Kidney (tissue), 13 donors: ENCODE measurements at regions not wholly inside any gene's neighbourhood (a gene's known extent, or its start where the extent isn't known, plus 50 kb on each side); places are given as distances from the start of the nearest gene placed in this dataset.

ENCODE experiments used
- DNase-seq, 5 donors: peaks; one replicate each; pipeline ENCODE4 v3.0.0-alpha.2; 2013 to 2020
- FAIRE-seq: peaks from 2 replicates; lab custom pipeline; 2012; peaks lifted over from hg19 to GRCh38; lab: Jason Lieb, UNC
- H3K27ac ChIP-seq, 2 donors: one replicate each; pipeline ENCODE4 v1.7.0; 2013; ENCODE audit warnings: low read depth in 2 of 2, low read length in 2 of 2, inconsistent platforms in 1 of 2
- H3K27me3 ChIP-seq: one replicate; pipeline ENCODE4 v1.7.1; 2013; ENCODE audit warnings: low read length, inconsistent platforms; ENCODE audit not compliant: control insufficient read depth, insufficient read depth
- H3K36me3 ChIP-seq, 3 donors: one replicate each; pipeline versions ENCODE4 v1.7.0 to v1.7.1; 2013; ENCODE audit warnings: low read length in 3 of 3, control low read depth in 1 of 3, inconsistent platforms in 1 of 3; ENCODE audit not compliant: insufficient read depth in 3 of 3, control insufficient read depth in 2 of 3
- H3K4me1 ChIP-seq, 3 donors: one replicate each; pipeline versions ENCODE4 v1.7.0 to v1.7.1; 2013; ENCODE audit warnings: low read length in 3 of 3, inconsistent platforms in 1 of 3, low read depth in 1 of 3; ENCODE audit not compliant: control insufficient read depth in 2 of 3, insufficient read depth in 2 of 3
- H3K4me3 ChIP-seq, 3 donors: one replicate each; pipeline versions ENCODE4 v1.7.0 to v1.8.1; 2013; ENCODE audit warnings: low read length in 3 of 3, control low read depth in 1 of 3, inconsistent platforms in 1 of 3
- H3K9ac ChIP-seq, 3 donors: one replicate each; pipeline versions ENCODE4 v1.7.0 to v1.7.1; 2013; ENCODE audit warnings: low read length in 3 of 3, control low read depth in 1 of 3, inconsistent platforms in 1 of 3
- H3K9me3 ChIP-seq, 3 donors: one replicate each; pipeline versions ENCODE4 v1.7.0 to v1.7.1; 2013; ENCODE audit warnings: low read length in 3 of 3, control low read depth in 1 of 3, inconsistent platforms in 1 of 3; ENCODE audit not compliant: control insufficient read depth in 2 of 3, insufficient read depth in 1 of 3
- CTCF ChIP-seq: IDR thresholded peaks from 3 replicates; pipeline ENCODE4 v1.5.1; 2012; ENCODE audit warnings: mild to moderate bottlenecking, moderate library complexity, borderline replicate concordance; ENCODE audit not compliant: insufficient read depth; ENCODE audit errors: extremely low read depth
- intact Hi-C: fragments of 100-400 bp; cut with DNase I; formaldehyde crosslinking; loops from one replicate; pipeline ENCODE4 v1.11.1; 2022
- donor health status: control.
- donor health status: control.
- donor health status: control.
- donor health status: control.
- donor health status: control.
- donor health status: DM: yes; HTN: yes; CAD: no.
- donor health status: Normal renal cell carcinoma (clear cell type).

- no peak overlapping the region for H3K4me3 ChIP-seq
- H3K4me1 ChIP-seq = no peaks in the 10 kb centered on the region
- H3K36me3 ChIP-seq = no peaks in the 10 kb centered on the region
- FAIRE-seq (no peak), DNase-seq (no peak)
- peaks cover 0 to 7% (median 0%) of the 10 kb centered on the region in 3 donors for H3K9me3 ChIP-seq
- no peak overlapping the region for H3K9ac ChIP-seq
- H3K27me3 ChIP-seq = no peaks in the 10 kb centered on the region
- TF ChIP-seq CTCF = no peak
- no peak overlapping the region for H3K27ac ChIP-seq
- intact Hi-C loops = no loop called here
Measured at GRCh38 chr15:80323285-80323684, 71.3 kb upstream of the CTXND1 start.

GRCh38 chr15:80324545-80325080 lies 72.6 kb upstream of the CTXND1 start:
- peaks cover 0 to 7% (median 0%) of the 10 kb centered on the region in 3 donors for H3K9me3 ChIP-seq
- DNase-seq (no peak), FAIRE-seq (no peak)
- no peaks in the 10 kb centered on the region for H3K27me3 ChIP-seq
- intact Hi-C loops = no loop called here
- H3K4me1 ChIP-seq = no peaks in the 10 kb centered on the region
- H3K4me3 ChIP-seq = no peak overlapping the region
- H3K9ac ChIP-seq = no peak overlapping the region
- no peaks in the 10 kb centered on the region for H3K36me3 ChIP-seq
- TF ChIP-seq CTCF = no peak
- no peak overlapping the region for H3K27ac ChIP-seq

GRCh38 chr15:80325206-80325605 lies 73.2 kb upstream of the CTXND1 start:
- FAIRE-seq = no peak
- Histone ChIP-seq H3K4me3 (no peak overlapping the region), H3K9me3 (peaks cover 0 to 7% (median 0%) of the 10 kb centered on the region in 3 donors), H3K36me3 (no peaks in the 10 kb centered on the region), H3K9ac (no peak overlapping the region), H3K27me3 (no peaks in the 10 kb centered on the region), H3K27ac (no peak overlapping the region), H3K4me1 (no peaks in the 10 kb centered on the region)
- no peak for TF ChIP-seq CTCF
- intact Hi-C loops = no loop called here
- DNase-seq = no peak

GRCh38 chr15:80326270-80326669 lies 74.3 kb upstream of the CTXND1 start:
- FAIRE-seq (no peak), DNase-seq (no peak)
- peaks cover 0 to 7% (median 0%) of the 10 kb centered on the region in 3 donors for H3K9me3 ChIP-seq
- H3K9ac ChIP-seq = no peak overlapping the region
- no peaks in the 10 kb centered on the region for H3K27me3 ChIP-seq
- intact Hi-C loops = no loop called here
- H3K36me3 ChIP-seq = no peaks in the 10 kb centered on the region
- H3K4me3 ChIP-seq = no peak overlapping the region
- H3K27ac ChIP-seq = no peak overlapping the region
- no peaks in the 10 kb centered on the region for H3K4me1 ChIP-seq
- no peak for TF ChIP-seq CTCF
